Fibroblast of mammary gland (primary cell): ENCODE measurements at regions not wholly inside any gene's neighbourhood (a gene's known extent, or its start where the extent isn't known, plus 50 kb on each side); places are given as distances from the start of the nearest gene placed in this dataset.
"Not testable (repeated sequence)": the region's sequence is repeated elsewhere in the genome, so short reads cannot be mapped to it uniquely, and the experiment has no call there.

ENCODE experiments used
- DNase-seq: peaks from one replicate; pipeline ENCODE4 v3.0.0-alpha.2; 2010; ENCODE audit warnings: low read depth
- H3K4me3 ChIP-seq: 2 replicates; pipeline ENCODE4 v1.5.1; 2011; ENCODE audit warnings: low read depth, mild to moderate bottlenecking, low read length, moderate library complexity; ENCODE audit not compliant: control insufficient read depth
- CTCF ChIP-seq: conservative IDR thresholded peaks from 2 replicates; pipeline ENCODE4 v1.5.1; 2011; ENCODE audit warnings: low read depth, low read length, inconsistent platforms; ENCODE audit not compliant: control insufficient read depth, insufficient read depth

GRCh38 chr18:30597202-30597601 is 445.3 kb downstream of the DSC3 start:
- no peak for DNase-seq
- TF ChIP-seq CTCF: no peak
- no peak overlapping the region for H3K4me3 ChIP-seq

DNA sequence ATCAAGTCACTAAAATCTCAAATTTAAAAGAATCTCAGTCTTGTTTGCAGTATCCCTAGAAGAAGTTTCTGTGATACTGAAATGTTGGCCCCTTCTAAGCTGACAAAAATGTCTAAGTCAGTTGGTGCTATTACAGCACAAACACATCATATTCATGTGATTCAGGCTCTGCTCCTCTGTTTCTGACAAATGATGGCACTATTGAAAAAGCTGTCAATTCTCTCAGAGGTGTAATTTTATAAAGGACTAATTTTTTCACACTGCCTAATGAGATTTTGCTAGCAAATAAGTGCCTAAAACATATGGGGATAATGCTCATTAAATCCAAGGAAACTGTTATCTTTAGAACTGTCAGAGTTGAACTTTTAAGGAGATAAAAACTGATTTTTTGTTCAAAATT is 445.9 kb downstream of the DSC3 start:
- no peak for DNase-seq
- no peak for TF ChIP-seq CTCF
- H3K4me3 ChIP-seq: no peak overlapping the region

DNA sequence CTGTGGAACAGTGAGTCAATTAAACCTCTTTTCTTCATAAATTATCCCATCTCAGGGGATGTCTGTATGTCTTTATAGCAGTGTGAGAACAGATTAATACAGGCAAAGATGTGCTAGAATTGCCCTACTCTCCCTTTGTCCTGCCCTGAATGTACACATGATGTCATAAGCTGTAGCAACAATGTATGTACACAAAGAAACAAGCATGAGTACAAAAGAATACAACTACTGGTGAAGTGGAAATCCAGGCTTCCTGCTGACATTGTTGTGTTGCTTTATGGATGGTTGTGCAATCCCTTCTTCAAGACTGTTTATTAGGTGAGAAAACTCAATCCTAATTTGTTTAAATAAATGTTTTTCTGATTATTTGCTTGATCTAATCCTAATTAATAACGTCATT is 446.6 kb downstream of the DSC3 start:
- no peak for TF ChIP-seq CTCF
- no peak for DNase-seq
- no peak overlapping the region for H3K4me3 ChIP-seq

- not testable (repeated sequence) for H3K4me3 ChIP-seq, DNase-seq
Measured at GRCh38 chr18:30594911-30595310, 447.6 kb downstream of the DSC3 start.

GRCh38 chr18:30591462-30591861 is 451.1 kb downstream of the DSC3 start:
- H3K4me3 ChIP-seq: no peak overlapping the region
- DNase-seq: no peak
- no peak for TF ChIP-seq CTCF

- no peak overlapping the region for H3K4me3 ChIP-seq
- no peak for TF ChIP-seq CTCF
- DNase-seq: no peak
Measured at GRCh38 chr18:30588673-30589164, 453.8 kb downstream of the DSC3 start.

DNA sequence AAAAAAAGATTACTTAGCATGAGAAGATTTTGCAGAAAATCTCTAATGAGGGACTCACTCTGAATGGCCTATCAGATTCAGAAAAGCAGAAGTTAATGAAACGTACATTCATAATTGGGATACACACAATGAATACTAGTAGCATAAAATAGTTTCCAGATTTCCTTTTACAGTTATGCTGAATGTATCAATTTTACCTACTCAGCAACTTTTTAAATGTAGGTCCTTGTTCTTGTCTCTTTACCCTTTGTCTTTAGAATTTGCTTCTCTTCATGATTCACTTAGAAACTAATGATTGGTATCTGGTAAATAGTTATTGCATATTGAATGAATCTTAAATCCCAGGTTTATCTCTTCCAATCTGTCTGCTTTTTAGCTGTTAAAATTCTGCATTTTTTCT is 458.8 kb downstream of the DSC3 start:
- DNase-seq: no peak
- no peak for TF ChIP-seq CTCF
- H3K4me3 ChIP-seq: no peak overlapping the region
